ENCODE measurements at regions not wholly inside any gene's neighbourhood (a gene's known extent, or its start where the extent isn't known, plus 50 kb on each side); places are given as distances from the start of the nearest gene placed in this dataset.

DNA sequence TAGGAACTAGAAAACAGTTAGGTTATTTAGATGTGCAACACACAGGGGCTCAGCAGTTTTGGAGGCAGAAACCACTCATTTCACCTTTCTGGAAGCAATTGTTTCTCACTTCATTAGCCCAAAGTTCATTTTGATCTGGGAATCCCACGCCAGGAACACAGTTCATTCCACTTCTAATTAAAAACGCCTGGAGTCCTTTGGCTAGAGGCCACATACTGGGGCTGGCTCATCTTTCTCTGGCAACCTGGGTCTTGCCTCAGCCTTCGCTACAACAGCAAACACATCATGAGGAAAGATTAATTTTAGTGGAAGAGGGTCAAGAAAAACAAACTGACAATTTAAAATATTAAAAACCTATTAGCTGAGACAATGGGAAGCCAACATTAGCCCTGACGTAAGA lies 69.7 kb downstream of the RFPL4B start:
- TF ChIP-seq CTCF (IDR thresholded peaks at IDR 0.05; ENCODE audit: low read length) = no peak
- no peak for TF ChIP-seq EZH2 (IDR thresholded peaks at IDR 0.05; ENCODE audit: borderline replicate concordance, low read length)
